Uterus (tissue), 3 donors: ENCODE measurements at regions not wholly inside any gene's neighbourhood (a gene's known extent, or its start where the extent isn't known, plus 50 kb on each side); places are given as distances from the start of the nearest gene placed in this dataset.

Experiments used
- DNase-seq, 2 donors: peaks; one replicate each; pipeline ENCODE4 v3.0.0-alpha.2; 2019 to 2020
- H3K27ac ChIP-seq, 2 donors: fragments of 200-600 bp; sonication (generic); 1 replicate in 1 of 2; 2 replicates in 1 of 2; pipeline ENCODE4 v1.5.1; 2016 to 2018
- H3K27me3 ChIP-seq, 2 donors: fragments of 200-600 bp; sonication (generic); one replicate each; pipeline ENCODE4 v1.5.1; 2018 to 2019; ENCODE audit warnings: control low read depth in 1 of 2
- H3K36me3 ChIP-seq, 2 donors: fragments of 200-600 bp; sonication (generic); one replicate each; pipeline ENCODE4 v1.5.1; 2019; ENCODE audit warnings: control low read depth in 1 of 2
- H3K4me1 ChIP-seq, 2 donors: fragments of 200-600 bp; sonication (generic); one replicate each; pipeline ENCODE4 v1.5.1; 2018 to 2019; ENCODE audit warnings: control low read depth in 1 of 2
- H3K4me3 ChIP-seq, 2 donors: fragments of 200-600 bp; sonication (generic); 1 replicate in 1 of 2; 2 replicates in 1 of 2; pipeline ENCODE4 v1.5.1; 2018 to 2019; ENCODE audit warnings: mild to moderate bottlenecking in 1 of 2
- H3K9me3 ChIP-seq, 2 donors: fragments of 200-600 bp; sonication (generic); one replicate each; pipeline ENCODE4 v1.5.1; 2019; ENCODE audit warnings: control low read depth in 1 of 2
- CTCF ChIP-seq, 4 experiments: fragments of 200-600 bp in 2 of 4; fragments of 450-650 bp in 2 of 4; sonication (generic) in 2 of 4; IDR thresholded peaks; one replicate each; pipeline ENCODE4 v1.5.1; 2016 to 2019; ENCODE audit warnings: antibody characterized with exemption in 4 of 4, mild to moderate bottlenecking in 2 of 4, moderate library complexity in 1 of 4
- POLR2A ChIP-seq, 2 donors: fragments of 450-650 bp; IDR thresholded peaks; one replicate each; pipeline ENCODE4 v1.6.1; 2016; ENCODE audit warnings: antibody characterized with exemption in 2 of 2, mild to moderate bottlenecking in 1 of 2, moderate library complexity in 1 of 2
- intact Hi-C: fragments of 100-400 bp; cut with DNase I; formaldehyde crosslinking; loops from one replicate; pipeline ENCODE4 v1.15.1; 2023; ENCODE audit warnings: low total_unique reads
- donor health status: DM: yes; HTN: yes; CAD: no.

DNA sequence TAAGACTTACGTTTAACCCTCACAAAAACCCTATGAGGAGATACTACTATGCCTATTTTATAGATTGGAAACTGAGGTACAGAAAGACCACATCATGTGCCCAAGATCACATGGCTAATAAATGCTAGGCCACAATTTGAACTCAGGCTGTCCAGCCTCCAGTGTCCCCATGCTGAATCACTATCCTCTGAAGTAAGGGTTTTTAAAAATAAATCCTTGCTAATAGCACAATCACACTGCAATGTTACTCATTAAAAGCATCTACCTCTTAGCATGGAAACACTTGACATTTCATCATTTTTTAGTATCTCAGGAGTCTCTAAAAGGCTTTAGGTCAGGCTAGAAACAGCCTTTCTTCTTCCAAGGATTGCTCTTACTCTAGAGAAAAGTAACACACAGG is 50.0 kb upstream of the PPP1R3C start:
- no peak for TF ChIP-seq POLR2A (IDR thresholded peaks at IDR 0.05)
- no peak for TF ChIP-seq CTCF (IDR thresholded peaks at IDR 0.05)
- no peaks in the 10 kb centered on the region for H3K4me1 ChIP-seq
- H3K27me3 ChIP-seq: no peaks in the 10 kb centered on the region
- no peak overlapping the region for H3K4me3 ChIP-seq
- DNase-seq: no peak
- H3K27ac ChIP-seq: no peak overlapping the region
- no peaks in the 10 kb centered on the region for H3K9me3 ChIP-seq
- no peaks in the 10 kb centered on the region for H3K36me3 ChIP-seq
- intact Hi-C loops: no loop called here
